ENCODE measurements at regions not wholly inside any gene's neighbourhood (a gene's known extent, or its start where the extent isn't known, plus 50 kb on each side); places are given as distances from the start of the nearest gene placed in this dataset.
"Not testable (repeated sequence)": the region's sequence is repeated elsewhere in the genome, so short reads cannot be mapped to it uniquely, and the experiment has no call there.

- CTCF ChIA-PET (ENCODE audit: low intra/inter-chr PET ratio); H3K27ac ChIP-seq (ENCODE audit: extremely low read depth, low read depth, low read length); H3K4me1 ChIP-seq (replicated peaks in 1 of 2; ENCODE audit: control insufficient read depth in 2 of 2, insufficient read depth in 2 of 2, low read length in 2 of 2); H3K27me3 ChIP-seq (ENCODE audit: control insufficient read depth in 2 of 2, insufficient read depth in 2 of 2, low read length in 2 of 2); H3K9ac ChIP-seq (ENCODE audit: insufficient read depth in 1 of 2, low read depth in 2 of 2, low read length in 2 of 2); H3K4me2 ChIP-seq (ENCODE audit: insufficient read depth, low read length); H3K9me3 ChIP-seq (replicated peaks; ENCODE audit: control insufficient read depth, insufficient read depth, low read depth, low read length); H3K79me2 ChIP-seq (ENCODE audit: control insufficient read depth, insufficient read depth, low read length); BruUV-seq (replicated peaks); POLR2A ChIA-PET; DNase-seq (ENCODE audit: extremely low read depth in 1 of 4, low spot score in 3 of 4); H4K20me1 ChIP-seq (replicated peaks; ENCODE audit: control insufficient read depth, insufficient read depth, low read length); H3K36me3 ChIP-seq (ENCODE audit: control insufficient read depth, insufficient read depth, low read length); H3K9me1 ChIP-seq (ENCODE audit: control insufficient read depth, insufficient read depth, low read length); H2AFZ ChIP-seq (ENCODE audit: low read depth, low read length); FAIRE-seq; in situ Hi-C loops (cut with MboI); intact Hi-C loops (cut with micrococcal nuclease); H3K4me3 ChIP-seq; ATAC-seq: not testable (repeated sequence)
- under 1% methylated on average over 18 of the region's 19 CpGs for WGBS (ENCODE audit: insufficient coverage, low coverage, missing lambda C conversion rate)
These were observed 92.1 kb downstream of the OR4A15 start for GRCh38 chr11:55459871-55460270.

GRCh38 chr11:55474321-55474720 lies 79.9 kb upstream of the OR4C15 start:
- no peak overlapping the region for H3K27ac ChIP-seq (ENCODE audit: extremely low read depth, low read depth, low read length)
- POLR2A ChIA-PET = no interaction called here
- CTCF ChIA-PET (ENCODE audit: low intra/inter-chr PET ratio) = no interaction called here
- intact Hi-C loops (cut with micrococcal nuclease) = no loop called here
- no TSS peak for BruUV-seq (replicated peaks)
- H3K36me3 ChIP-seq (ENCODE audit: control insufficient read depth, insufficient read depth, low read length) = no peaks in the 10 kb centered on the region
- no peak overlapping the region for H3K4me3 ChIP-seq
- H3K9me1 ChIP-seq (ENCODE audit: control insufficient read depth, insufficient read depth, low read length) = no peaks in the 10 kb centered on the region
- no peak overlapping the region for H3K9ac ChIP-seq (ENCODE audit: insufficient read depth in 1 of 2, low read depth in 2 of 2, low read length in 2 of 2)
- DNase-seq (ENCODE audit: extremely low read depth in 1 of 4, low spot score in 3 of 4) = no peak
- H3K79me2 ChIP-seq (ENCODE audit: control insufficient read depth, insufficient read depth, low read length) = no peaks in the 10 kb centered on the region
- no peaks in the 10 kb centered on the region; the same call in 1 of the 2 replicates for H3K9me3 ChIP-seq (replicated peaks; ENCODE audit: control insufficient read depth, insufficient read depth, low read depth, low read length)
- 3% methylated on average over 2 of the region's 2 CpGs for WGBS (ENCODE audit: insufficient coverage, low coverage, missing lambda C conversion rate)
- H3K27me3 ChIP-seq (ENCODE audit: control insufficient read depth in 2 of 2, insufficient read depth in 2 of 2, low read length in 2 of 2) = no peaks in the 10 kb centered on the region
- no peak for FAIRE-seq
- in situ Hi-C loops (cut with MboI) = no loop called here
- H3K4me1 ChIP-seq (replicated peaks in 1 of 2; ENCODE audit: control insufficient read depth in 2 of 2, insufficient read depth in 2 of 2, low read length in 2 of 2) = no peaks in the 10 kb centered on the region
- no peak for ATAC-seq
- no peaks in the 10 kb centered on the region for H4K20me1 ChIP-seq (replicated peaks; ENCODE audit: control insufficient read depth, insufficient read depth, low read length)
- H3K4me2 ChIP-seq (ENCODE audit: insufficient read depth, low read length) = no peak overlapping the region
- H2AFZ ChIP-seq (ENCODE audit: low read depth, low read length) = no peak overlapping the region
- TF ChIP-seq KDM2B (CRISPR knock-in tag; IDR thresholded peaks at IDR 0.05) (no peak), HDAC2 (IDR thresholded peaks at IDR 0.05) (no peak), SRSF3 (IDR thresholded peaks at IDR 0.05; ENCODE audit: insufficient read depth, low read length) (no peak), MAFK (IDR thresholded peaks at IDR 0.05; ENCODE audit: low read length) (no peak), ZNF511 (CRISPR knock-in tag; IDR thresholded peaks at IDR 0.05) (no peak), ZNF551 (CRISPR knock-in tag; IDR thresholded peaks at IDR 0.05) (no peak), TCFL5 (CRISPR knock-in tag; conservative IDR thresholded peaks at IDR 0.05) (no peak), YY1 (IDR thresholded peaks at IDR 0.05; ENCODE audit: borderline replicate concordance in 1 of 3, control insufficient read depth in 1 of 3, extremely low read depth in 1 of 3, insufficient read depth in 3 of 3, insufficient read length in 1 of 3, insufficient replicate concordance in 2 of 3, low read depth in 1 of 3, low read length in 2 of 3) (no peak), HDAC6 (IDR thresholded peaks at IDR 0.05; ENCODE audit: low read depth, low read length) (no peak), KAT8 (IDR thresholded peaks at IDR 0.05; ENCODE audit: low read depth) (no peak), POLR2H (tag; IDR thresholded peaks at IDR 0.05; ENCODE audit: low read depth) (no peak), SIN3A (IDR thresholded peaks at IDR 0.05; ENCODE audit: borderline replicate concordance in 2 of 2, control insufficient read depth in 1 of 2, low read depth in 2 of 2, low read length in 2 of 2) (no peak), ZBTB7A (IDR thresholded peaks at IDR 0.05; ENCODE audit: borderline replicate concordance, control insufficient read depth, low read depth, low read length) (no peak), HMG20A (CRISPR knock-in tag; conservative IDR thresholded peaks at IDR 0.05) (no peak), NFRKB (IDR thresholded peaks at IDR 0.05; ENCODE audit: low read depth) (no peak)
